HCT116 (cell line): ENCODE measurements at regions not wholly inside any gene's neighbourhood (a gene's known extent, or its start where the extent isn't known, plus 50 kb on each side); places are given as distances from the start of the nearest gene placed in this dataset.

Source experiments
- ATAC-seq: fragments of 200-7000 bp; cut with Tn5 transposase; 2 replicates; pipeline ENCODE4 v1.9.1; 2020; ENCODE audit warnings: mild to moderate bottlenecking, moderate library complexity
- BruUV-seq: library from RNA; stranded (reverse); fragments of 400-500 nt; replicated peaks from 2 replicates; lab custom pipeline; 2021; lab: Mats Ljungman, UMichigan
- CTCF ChIA-PET: fragments of 300-600 bp; sonication (Branson Sonifier 250); formaldehyde crosslinking; loops from one replicate; lab custom pipeline; 2021; ENCODE audit warnings: antibody characterized with exemption; lab: Charles Lee
- POLR2A ChIA-PET: fragments of 300-600, 350-600 bp; sonication (Branson Sonifier 250); formaldehyde crosslinking; loops from one replicate; lab custom pipeline; 2021; ENCODE audit warnings: antibody characterized with exemption; lab: Charles Lee
- RAD21 ChIA-PET, 2 experiments: fragments of 300-600 bp; sonication (Branson Sonifier 250); formaldehyde crosslinking; loops; one replicate each; lab custom pipeline; 2023; ENCODE audit warnings: low total read pairs in 2 of 2; ENCODE audit not compliant: uncharacterized antibody in 2 of 2, unreplicated experiment in 2 of 2, low non-redundant PET in 1 of 2; lab: Charles Lee
- DNase-seq: peaks from one replicate; pipeline ENCODE4 v3.0.0-alpha.2; 2010; ENCODE audit warnings: low read depth, low spot score
- H2AFZ ChIP-seq: fragments of 200-600 bp; shearing (Covaris generic), sonication (generic); 2 replicates; pipeline ENCODE4 v1.6.1; 2017; ENCODE audit warnings: low read depth, mixed run types, mixed read lengths, antibody characterized with exemption, low read length; ENCODE audit not compliant: poor library complexity, severe bottlenecking
- H3K27ac ChIP-seq: 2 replicates; pipeline ENCODE4 v1.5.1; 2012; ENCODE audit warnings: low read depth, low read length
- H3K27me3 ChIP-seq: fragments of 200-600 bp; sonication (generic); 2 replicates; pipeline ENCODE4 v1.6.1; 2016; ENCODE audit warnings: mixed run types, low read length, mixed read lengths; ENCODE audit not compliant: insufficient read depth
- H3K36me3 ChIP-seq, 2 experiments: fragments of 200-500 bp in 1 of 2; fragments of 200-600 bp in 1 of 2; sonication (Bioruptor generic) in 1 of 2; sonication (generic) in 1 of 2; 2 replicates each; pipeline versions ENCODE4 v1.5.1 to v1.6.1; 2014 to 2016; ENCODE audit warnings: low read length in 2 of 2, inconsistent platforms in 1 of 2, mixed read lengths in 1 of 2, mixed run types in 1 of 2; ENCODE audit not compliant: insufficient read depth in 2 of 2, control insufficient read depth in 1 of 2
- H3K4me1 ChIP-seq, 2 experiments: fragments of 200-600 bp in 1 of 2; sonication (generic) in 1 of 2; 2 replicates each; pipeline versions ENCODE4 v1.5.1 to v1.6.1; 2012 to 2017; ENCODE audit warnings: low read length in 2 of 2, inconsistent platforms in 1 of 2, mild to moderate bottlenecking in 1 of 2, mixed read lengths in 1 of 2, mixed run types in 1 of 2, moderate library complexity in 1 of 2; ENCODE audit not compliant: insufficient read depth in 2 of 2, control insufficient read depth in 1 of 2
- H3K4me2 ChIP-seq: fragments of 200-600 bp; sonication (generic); 2 replicates; pipeline ENCODE4 v1.6.1; 2017; ENCODE audit warnings: mixed run types, low read length, mixed read lengths
- H3K4me3 ChIP-seq, 2 experiments: fragments of 200-600 bp in 1 of 2; sonication (generic) in 1 of 2; replicated peaks in 1 of 2; 2 replicates each; pipeline ENCODE4 v1.5.1; 2011 to 2016; ENCODE audit warnings: low read length in 2 of 2, control low read depth in 1 of 2, low read depth in 1 of 2, mild to moderate bottlenecking in 1 of 2, mixed read lengths in 1 of 2, mixed run types in 1 of 2
- H3K79me2 ChIP-seq: fragments of 200-600 bp; sonication (generic); 2 replicates; pipeline ENCODE4 v1.6.1; 2017; ENCODE audit warnings: mild to moderate bottlenecking, mixed run types, low read length, moderate library complexity, mixed read lengths; ENCODE audit not compliant: insufficient read depth
- H3K9ac ChIP-seq: fragments of 200-600 bp; sonication (generic); 2 replicates; pipeline ENCODE4 v1.6.1; 2016; ENCODE audit warnings: low read length, mixed read lengths
- H3K9me2 ChIP-seq: fragments of 200-600 bp; sonication (generic), shearing (Covaris generic); 2 replicates; pipeline ENCODE4 v1.6.1; 2017; ENCODE audit warnings: mixed run types, mild to moderate bottlenecking, moderate library complexity; ENCODE audit not compliant: insufficient read depth
- H3K9me3 ChIP-seq, 2 experiments: fragments of 200-500 bp in 1 of 2; fragments of 200-600 bp in 1 of 2; sonication (Bioruptor generic) in 1 of 2; sonication (generic) in 1 of 2; 2 replicates each; pipeline ENCODE4 v1.6.1; 2014 to 2017; ENCODE audit warnings: low read length in 2 of 2, mixed read lengths in 2 of 2, inconsistent platforms in 1 of 2, low read depth in 1 of 2, mild to moderate bottlenecking in 1 of 2, mixed run types in 1 of 2, moderate library complexity in 1 of 2; ENCODE audit not compliant: control insufficient read depth in 1 of 2, insufficient read depth in 1 of 2
- H4K20me1 ChIP-seq: fragments of 200-600 bp; sonication (generic), shearing (Covaris generic); 2 replicates; pipeline ENCODE4 v1.6.1; 2017; ENCODE audit warnings: mixed run types, mild to moderate bottlenecking, moderate library complexity; ENCODE audit not compliant: insufficient read depth
- CBX3 ChIP-seq: IDR thresholded peaks from 2 replicates; pipeline ENCODE4 v1.6.1; 2012; ENCODE audit warnings: low read depth
- CEBPB ChIP-seq: IDR thresholded peaks from 2 replicates; pipeline ENCODE4 v1.6.1; 2012; ENCODE audit warnings: low read depth
- EGR1 ChIP-seq: IDR thresholded peaks from 2 replicates; pipeline ENCODE4 v1.6.1; 2012; ENCODE audit warnings: low read depth
- EZH2phosphoT487 ChIP-seq: fragments of 200-600 bp; IDR thresholded peaks from 2 replicates; pipeline ENCODE4 v1.6.1; 2018; ENCODE audit warnings: antibody characterized with exemption, borderline replicate concordance
- FOSL1 ChIP-seq: IDR thresholded peaks from 2 replicates; pipeline ENCODE4 v1.6.1; 2012; ENCODE audit warnings: low read depth
- JUND ChIP-seq: IDR thresholded peaks from 2 replicates; pipeline ENCODE4 v1.6.1; 2012
- MAX ChIP-seq: IDR thresholded peaks from 2 replicates; pipeline ENCODE4 v1.6.1; 2012
- POLR2A ChIP-seq: IDR thresholded peaks from 2 replicates; pipeline ENCODE4 v1.7.0; 2011; ENCODE audit warnings: borderline replicate concordance; ENCODE audit not compliant: insufficient read depth, insufficient read length; ENCODE audit errors: extremely low read depth
- RAD21 ChIP-seq: IDR thresholded peaks from 2 replicates; pipeline ENCODE4 v1.6.1; 2012; ENCODE audit warnings: low read depth, mild to moderate bottlenecking
- SIN3A ChIP-seq: IDR thresholded peaks from 2 replicates; pipeline ENCODE4 v1.6.1; 2012; ENCODE audit warnings: low read depth
- SRF ChIP-seq: IDR thresholded peaks from 2 replicates; pipeline ENCODE4 v1.6.1; 2012; ENCODE audit warnings: low read depth
- TCF7L2 ChIP-seq: IDR thresholded peaks from 2 replicates; pipeline ENCODE4 v1.7.0; 2011; ENCODE audit warnings: borderline replicate concordance, inconsistent platforms; ENCODE audit not compliant: insufficient read depth, insufficient read length; ENCODE audit errors: extremely low read depth
- ZFX ChIP-seq: fragments of 450-650 bp; IDR thresholded peaks from 2 replicates; pipeline ENCODE4 v1.6.1; 2017
- ZNF274 ChIP-seq: fragments of 200-500 bp; sonication (Bioruptor generic); IDR thresholded peaks from 2 replicates; pipeline ENCODE4 v1.6.1; 2014; ENCODE audit warnings: mild to moderate bottlenecking, low read depth, low read length, inconsistent platforms
- intact Hi-C: fragments of 100-400 bp; cut with micrococcal nuclease; formaldehyde crosslinking; loops from 2 replicates; pipeline ENCODE4 v1.10.0; 2022
- TF ChIP-seq, protein P1 (sequence below): IDR thresholded peaks from 2 replicates; pipeline ENCODE4 v1.6.1; 2012
- TF ChIP-seq, protein P2 (sequence below): IDR thresholded peaks from 2 replicates; pipeline ENCODE4 v1.6.1; 2012; ENCODE audit warnings: low read depth
- TF ChIP-seq, protein P3 (sequence below): IDR thresholded peaks from 2 replicates; pipeline ENCODE4 v1.6.1; 2011; ENCODE audit warnings: mild to moderate bottlenecking, low read length, moderate library complexity; ENCODE audit not compliant: insufficient replicate concordance; ENCODE audit errors: extremely low read depth
- TF ChIP-seq, protein P4 (sequence below), 3 experiments: fragments of 200-600 bp in 1 of 3; sonication (generic) in 1 of 3; IDR thresholded peaks in 2 of 3; conservative IDR thresholded peaks in 1 of 3; 2 replicates each; pipeline ENCODE4 v1.5.1; 2012 to 2017; ENCODE audit warnings: low read depth in 2 of 3, low read length in 2 of 3, antibody characterized with exemption in 1 of 3, borderline replicate concordance in 1 of 3, control low read depth in 1 of 3, mild to moderate bottlenecking in 1 of 3, mixed read lengths in 1 of 3, mixed run types in 1 of 3, moderate library complexity in 1 of 3; ENCODE audit not compliant: insufficient read depth in 1 of 3

DNA sequence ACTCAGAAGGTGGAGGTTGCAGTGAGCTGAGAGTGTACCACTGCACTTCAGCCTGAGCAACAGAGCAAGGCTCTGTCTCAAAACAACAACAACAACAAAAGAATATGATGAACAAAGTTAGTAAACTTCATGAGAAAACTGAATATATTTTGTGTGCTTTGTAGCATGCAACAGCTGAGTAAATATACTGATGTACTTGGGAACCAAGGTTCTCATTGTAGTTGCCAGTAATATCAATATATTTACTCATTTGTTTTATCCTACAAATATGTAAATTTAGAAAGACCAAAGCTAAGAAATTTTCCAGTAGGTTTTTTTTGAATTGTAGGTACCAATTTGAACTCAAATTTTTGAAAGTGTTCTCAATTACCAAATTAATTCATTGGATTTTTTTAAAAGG, 127.2 kb downstream of the IPO8 start:
- Histone ChIP-seq H3K27me3 (no peaks in the 10 kb centered on the region), H3K27ac (no peak overlapping the region), H3K79me2 (no peaks in the 10 kb centered on the region), H3K4me2 (no peak overlapping the region), H3K9me2 (no peaks in the 10 kb centered on the region), H3K9ac (no peak overlapping the region), H3K36me3 (no peaks in the 10 kb centered on the region), H3K4me3 (no peak overlapping the region), H3K9me3 (no peaks in the 10 kb centered on the region; a peak in 1 of 4 replicates), H3K4me1 (no peaks in the 10 kb centered on the region), H4K20me1 (no peaks in the 10 kb centered on the region), H2AFZ (no peak overlapping the region)
- CTCF ChIA-PET: no interaction called here
- no peak for ATAC-seq
- no peak for DNase-seq
- RAD21 ChIA-PET: no interaction called here
- intact Hi-C loops: no loop called here
- TF ChIP-seq MAX: no peak
- TF ChIP-seq ZNF274: no peak
- TF ChIP-seq RAD21: no peak
- no peak for TF ChIP-seq FOSL1
- TF ChIP-seq, protein P1, sequence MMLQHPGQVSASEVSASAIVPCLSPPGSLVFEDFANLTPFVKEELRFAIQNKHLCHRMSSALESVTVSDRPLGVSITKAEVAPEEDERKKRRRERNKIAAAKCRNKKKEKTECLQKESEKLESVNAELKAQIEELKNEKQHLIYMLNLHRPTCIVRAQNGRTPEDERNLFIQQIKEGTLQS: no peak
- TF ChIP-seq, protein P2, sequence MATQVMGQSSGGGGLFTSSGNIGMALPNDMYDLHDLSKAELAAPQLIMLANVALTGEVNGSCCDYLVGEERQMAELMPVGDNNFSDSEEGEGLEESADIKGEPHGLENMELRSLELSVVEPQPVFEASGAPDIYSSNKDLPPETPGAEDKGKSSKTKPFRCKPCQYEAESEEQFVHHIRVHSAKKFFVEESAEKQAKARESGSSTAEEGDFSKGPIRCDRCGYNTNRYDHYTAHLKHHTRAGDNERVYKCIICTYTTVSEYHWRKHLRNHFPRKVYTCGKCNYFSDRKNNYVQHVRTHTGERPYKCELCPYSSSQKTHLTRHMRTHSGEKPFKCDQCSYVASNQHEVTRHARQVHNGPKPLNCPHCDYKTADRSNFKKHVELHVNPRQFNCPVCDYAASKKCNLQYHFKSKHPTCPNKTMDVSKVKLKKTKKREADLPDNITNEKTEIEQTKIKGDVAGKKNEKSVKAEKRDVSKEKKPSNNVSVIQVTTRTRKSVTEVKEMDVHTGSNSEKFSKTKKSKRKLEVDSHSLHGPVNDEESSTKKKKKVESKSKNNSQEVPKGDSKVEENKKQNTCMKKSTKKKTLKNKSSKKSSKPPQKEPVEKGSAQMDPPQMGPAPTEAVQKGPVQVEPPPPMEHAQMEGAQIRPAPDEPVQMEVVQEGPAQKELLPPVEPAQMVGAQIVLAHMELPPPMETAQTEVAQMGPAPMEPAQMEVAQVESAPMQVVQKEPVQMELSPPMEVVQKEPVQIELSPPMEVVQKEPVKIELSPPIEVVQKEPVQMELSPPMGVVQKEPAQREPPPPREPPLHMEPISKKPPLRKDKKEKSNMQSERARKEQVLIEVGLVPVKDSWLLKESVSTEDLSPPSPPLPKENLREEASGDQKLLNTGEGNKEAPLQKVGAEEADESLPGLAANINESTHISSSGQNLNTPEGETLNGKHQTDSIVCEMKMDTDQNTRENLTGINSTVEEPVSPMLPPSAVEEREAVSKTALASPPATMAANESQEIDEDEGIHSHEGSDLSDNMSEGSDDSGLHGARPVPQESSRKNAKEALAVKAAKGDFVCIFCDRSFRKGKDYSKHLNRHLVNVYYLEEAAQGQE: no peak
- TF ChIP-seq TCF7L2: no peak
- TF ChIP-seq POLR2A: no peak
- TF ChIP-seq, protein P3, sequence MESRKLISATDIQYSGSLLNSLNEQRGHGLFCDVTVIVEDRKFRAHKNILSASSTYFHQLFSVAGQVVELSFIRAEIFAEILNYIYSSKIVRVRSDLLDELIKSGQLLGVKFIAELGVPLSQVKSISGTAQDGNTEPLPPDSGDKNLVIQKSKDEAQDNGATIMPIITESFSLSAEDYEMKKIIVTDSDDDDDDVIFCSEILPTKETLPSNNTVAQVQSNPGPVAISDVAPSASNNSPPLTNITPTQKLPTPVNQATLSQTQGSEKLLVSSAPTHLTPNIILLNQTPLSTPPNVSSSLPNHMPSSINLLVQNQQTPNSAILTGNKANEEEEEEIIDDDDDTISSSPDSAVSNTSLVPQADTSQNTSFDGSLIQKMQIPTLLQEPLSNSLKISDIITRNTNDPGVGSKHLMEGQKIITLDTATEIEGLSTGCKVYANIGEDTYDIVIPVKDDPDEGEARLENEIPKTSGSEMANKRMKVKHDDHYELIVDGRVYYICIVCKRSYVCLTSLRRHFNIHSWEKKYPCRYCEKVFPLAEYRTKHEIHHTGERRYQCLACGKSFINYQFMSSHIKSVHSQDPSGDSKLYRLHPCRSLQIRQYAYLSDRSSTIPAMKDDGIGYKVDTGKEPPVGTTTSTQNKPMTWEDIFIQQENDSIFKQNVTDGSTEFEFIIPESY: no peak
- TF ChIP-seq EGR1: no peak
- TF ChIP-seq, protein P4, sequence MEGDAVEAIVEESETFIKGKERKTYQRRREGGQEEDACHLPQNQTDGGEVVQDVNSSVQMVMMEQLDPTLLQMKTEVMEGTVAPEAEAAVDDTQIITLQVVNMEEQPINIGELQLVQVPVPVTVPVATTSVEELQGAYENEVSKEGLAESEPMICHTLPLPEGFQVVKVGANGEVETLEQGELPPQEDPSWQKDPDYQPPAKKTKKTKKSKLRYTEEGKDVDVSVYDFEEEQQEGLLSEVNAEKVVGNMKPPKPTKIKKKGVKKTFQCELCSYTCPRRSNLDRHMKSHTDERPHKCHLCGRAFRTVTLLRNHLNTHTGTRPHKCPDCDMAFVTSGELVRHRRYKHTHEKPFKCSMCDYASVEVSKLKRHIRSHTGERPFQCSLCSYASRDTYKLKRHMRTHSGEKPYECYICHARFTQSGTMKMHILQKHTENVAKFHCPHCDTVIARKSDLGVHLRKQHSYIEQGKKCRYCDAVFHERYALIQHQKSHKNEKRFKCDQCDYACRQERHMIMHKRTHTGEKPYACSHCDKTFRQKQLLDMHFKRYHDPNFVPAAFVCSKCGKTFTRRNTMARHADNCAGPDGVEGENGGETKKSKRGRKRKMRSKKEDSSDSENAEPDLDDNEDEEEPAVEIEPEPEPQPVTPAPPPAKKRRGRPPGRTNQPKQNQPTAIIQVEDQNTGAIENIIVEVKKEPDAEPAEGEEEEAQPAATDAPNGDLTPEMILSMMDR (IDR thresholded peaks at IDR 0.05 in 2 of 3, conservative IDR thresholded peaks at IDR 0.05 in 1 of 3; ENCODE audit: borderline replicate concordance in 1 of 3, insufficient read depth in 1 of 3, low read depth in 2 of 3, low read length in 2 of 3): no peak
- no peak for TF ChIP-seq EZH2phosphoT487
- TF ChIP-seq CEBPB: no peak
- no peak for TF ChIP-seq JUND
- no peak for TF ChIP-seq CBX3
- no peak for TF ChIP-seq SRF
- no peak for TF ChIP-seq ZFX
- TF ChIP-seq SIN3A: no peak
- POLR2A ChIA-PET: no interaction called here
- no TSS peak for BruUV-seq
